ENCODE measurements at regions not wholly inside any gene's neighbourhood (a gene's known extent, or its start where the extent isn't known, plus 50 kb on each side); places are given as distances from the start of the nearest gene placed in this dataset.

DNA sequence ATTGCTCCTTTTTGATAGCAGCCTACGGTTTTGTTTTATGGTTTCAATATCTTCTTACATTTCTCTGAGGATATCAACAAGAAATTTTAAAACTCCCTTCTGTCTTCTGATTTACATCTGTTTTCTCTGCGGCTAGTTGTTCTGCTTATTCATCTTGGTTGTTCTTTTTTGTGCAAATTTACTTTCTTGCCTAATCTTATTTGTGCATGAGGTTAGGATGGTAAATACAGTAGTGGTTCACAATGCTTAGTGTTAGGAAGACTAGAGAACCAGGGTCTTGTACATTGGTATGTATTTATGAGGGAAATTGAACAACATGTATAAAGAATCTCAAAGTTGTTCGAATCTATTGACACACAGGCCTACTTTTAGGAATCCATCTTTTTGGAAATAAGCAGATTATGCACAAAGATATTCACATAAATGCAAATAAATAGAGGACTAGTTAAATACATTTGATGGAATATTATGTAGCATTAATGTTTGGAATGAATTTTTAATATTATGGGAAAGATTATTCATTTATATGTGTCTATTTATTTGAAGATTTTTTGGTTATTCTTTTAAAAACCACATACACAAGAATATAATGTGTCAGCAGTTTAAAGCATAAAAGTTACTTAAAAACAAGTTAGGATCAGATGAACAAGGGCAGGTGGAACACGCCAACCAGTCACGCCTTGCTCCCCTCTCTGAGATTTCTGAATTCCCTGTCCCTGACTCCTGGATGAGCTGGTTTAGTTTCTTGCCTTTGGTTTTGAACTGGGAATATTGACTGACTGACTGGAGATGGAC is 51.4 kb upstream of the RFC3 start:
- H3K27ac ChIP-seq: no peak overlapping the region
- no peak for TF ChIP-seq CTCF (conservative IDR thresholded peaks at IDR 0.05)

- H3K27ac ChIP-seq: no peak overlapping the region
- TF ChIP-seq CTCF (conservative IDR thresholded peaks at IDR 0.05): no peak
These were observed 50.8 kb upstream of the RFC3 start for GRCh38 chr13:33767140-33767539.

All from VCaP (cell line).